Spleen (tissue), 11 donors: ENCODE measurements at regions not wholly inside any gene's neighbourhood (a gene's known extent, or its start where the extent isn't known, plus 50 kb on each side); places are given as distances from the start of the nearest gene placed in this dataset.

Experiments used
- DNase-seq: peaks from one replicate; pipeline ENCODE4 v3.0.0-alpha.2; 2020
- H3K27ac ChIP-seq, 8 donors: fragments of 200-600 bp; sonication (generic) in 7 of 8; 1 replicate in 4 of 8; 2 replicates in 4 of 8; pipeline versions ENCODE4 v1.5.0 to v1.8.0; 2016 to 2021; ENCODE audit warnings: inconsistent platforms in 4 of 8, mild to moderate bottlenecking in 4 of 8, moderate library complexity in 1 of 8
- H3K27me3 ChIP-seq, 7 donors: fragments of 200-600 bp; sonication (generic) in 6 of 7; replicated peaks in 1 of 7; 1 replicate in 4 of 7; 2 replicates in 3 of 7; pipeline versions ENCODE4 v1.5.0 to v1.8.0; 2016 to 2021; ENCODE audit warnings: inconsistent platforms in 3 of 7, mild to moderate bottlenecking in 1 of 7
- H3K36me3 ChIP-seq, 6 donors: fragments of 200-600 bp; sonication (generic) in 5 of 6; 1 replicate in 4 of 6; 2 replicates in 2 of 6; pipeline versions ENCODE4 v1.5.0 to v1.8.0; 2016 to 2021; ENCODE audit warnings: inconsistent platforms in 2 of 6
- H3K4me1 ChIP-seq, 6 donors: fragments of 200-600 bp; sonication (generic) in 5 of 6; 1 replicate in 3 of 6; 2 replicates in 3 of 6; pipeline versions ENCODE4 v1.5.0 to v1.8.0; 2016 to 2021; ENCODE audit warnings: inconsistent platforms in 3 of 6
- H3K4me3 ChIP-seq, 8 donors: fragments of 200-600 bp; sonication (generic) in 7 of 8; 1 replicate in 4 of 8; 2 replicates in 4 of 8; pipeline versions ENCODE4 v1.5.0 to v1.8.0; 2016 to 2021; ENCODE audit warnings: inconsistent platforms in 4 of 8, mild to moderate bottlenecking in 4 of 8, moderate library complexity in 2 of 8
- H3K9me3 ChIP-seq, 8 donors: fragments of 200-600 bp; sonication (generic) in 7 of 8; 1 replicate in 4 of 8; 2 replicates in 4 of 8; pipeline versions ENCODE4 v1.5.0 to v1.8.0; 2016 to 2021; ENCODE audit warnings: inconsistent platforms in 4 of 8
- POLR2A ChIP-seq, 3 donors: fragments of 450-650 bp; IDR thresholded peaks; one replicate each; pipeline ENCODE4 v1.5.1; 2017; ENCODE audit warnings: antibody characterized with exemption in 3 of 3, mild to moderate bottlenecking in 1 of 3
- POLR2AphosphoS5 ChIP-seq, 3 donors: sonication (generic); formaldehyde crosslinking; IDR thresholded peaks; one replicate each; pipeline ENCODE4 v1.5.1; 2017; ENCODE audit warnings: antibody characterized with exemption in 3 of 3
- WGBS, 5 donors: extraction: QIAGEN DNeasy Blood & Tissue Kit in 3 of 5; methylation state at CpG; one replicate each; pipeline versions ENCODE4 v1.1.5 to v1.1.7; 2013 to 2018; 5-methylcytosine and 5-hydroxymethylcytosine counted together
- intact Hi-C: fragments of 100-400 bp; cut with DNase I; formaldehyde crosslinking; loops from one replicate; pipeline ENCODE4 v1.15.0; 2023; ENCODE audit warnings: low total_unique reads
- TF ChIP-seq, protein P1 (sequence below), 11 experiments: fragments of 200-600 bp in 7 of 11; fragments of 450-650 bp in 4 of 11; sonication (generic) in 4 of 11; IDR thresholded peaks in 8 of 11; conservative IDR thresholded peaks in 3 of 11; 1 replicate in 7 of 11; 2 replicates in 4 of 11; pipeline versions ENCODE4 v1.4.0 to v1.8.0; 2016 to 2021; ENCODE audit warnings: antibody characterized with exemption in 11 of 11, inconsistent platforms in 4 of 11, mild to moderate bottlenecking in 1 of 11
- donor health status: healthy with polysubstance abuse.
- donor health status: DM: no; HTN: no; CAD: no; lungs with moderate emphysema.
- donor health status: DM: no; HTN: no; CAD: no.
- donor health status: Bipolar disorder and iron deficiency.
- donor health status: healthy.
- donor health status: DM: no; HTN: no; CAD: no.
- donor health status: DM: yes; HTN: yes; CAD: no.

DNA sequence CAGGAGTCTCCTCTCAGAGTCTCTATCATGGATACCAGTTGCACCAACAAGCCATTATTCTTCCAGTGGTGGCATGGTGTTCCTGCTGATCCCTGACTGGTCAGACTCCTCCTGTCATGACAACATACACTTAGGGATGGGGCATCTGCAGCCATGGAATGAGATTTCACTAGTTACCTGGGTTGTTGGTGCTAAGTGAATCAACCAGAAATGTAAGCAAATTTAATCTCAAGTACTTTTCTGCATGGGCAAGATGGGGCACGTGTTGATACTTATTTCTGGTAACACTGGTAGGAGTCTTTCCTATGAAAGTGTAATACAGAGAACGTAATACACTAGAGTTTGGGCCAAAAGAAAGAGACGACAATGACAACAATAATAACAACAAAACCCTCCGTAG is 211.5 kb upstream of the FOXN3 start:
- DNase-seq = no peak
- no peak for TF ChIP-seq POLR2AphosphoS5 (IDR thresholded peaks at IDR 0.05)
- TF ChIP-seq, protein P1, sequence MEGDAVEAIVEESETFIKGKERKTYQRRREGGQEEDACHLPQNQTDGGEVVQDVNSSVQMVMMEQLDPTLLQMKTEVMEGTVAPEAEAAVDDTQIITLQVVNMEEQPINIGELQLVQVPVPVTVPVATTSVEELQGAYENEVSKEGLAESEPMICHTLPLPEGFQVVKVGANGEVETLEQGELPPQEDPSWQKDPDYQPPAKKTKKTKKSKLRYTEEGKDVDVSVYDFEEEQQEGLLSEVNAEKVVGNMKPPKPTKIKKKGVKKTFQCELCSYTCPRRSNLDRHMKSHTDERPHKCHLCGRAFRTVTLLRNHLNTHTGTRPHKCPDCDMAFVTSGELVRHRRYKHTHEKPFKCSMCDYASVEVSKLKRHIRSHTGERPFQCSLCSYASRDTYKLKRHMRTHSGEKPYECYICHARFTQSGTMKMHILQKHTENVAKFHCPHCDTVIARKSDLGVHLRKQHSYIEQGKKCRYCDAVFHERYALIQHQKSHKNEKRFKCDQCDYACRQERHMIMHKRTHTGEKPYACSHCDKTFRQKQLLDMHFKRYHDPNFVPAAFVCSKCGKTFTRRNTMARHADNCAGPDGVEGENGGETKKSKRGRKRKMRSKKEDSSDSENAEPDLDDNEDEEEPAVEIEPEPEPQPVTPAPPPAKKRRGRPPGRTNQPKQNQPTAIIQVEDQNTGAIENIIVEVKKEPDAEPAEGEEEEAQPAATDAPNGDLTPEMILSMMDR (IDR thresholded peaks at IDR 0.05 in 8 of 11, conservative IDR thresholded peaks at IDR 0.05 in 3 of 11) = no peak
- TF ChIP-seq POLR2A (IDR thresholded peaks at IDR 0.05) = no peak
- H3K27ac ChIP-seq = no peak overlapping the region
- peaks cover 0 to 17% (median 2%) of the 10 kb centered on the region in 8 donors for H3K9me3 ChIP-seq
- H3K36me3 ChIP-seq = no peaks in the 10 kb centered on the region
- no peak overlapping the region for H3K4me3 ChIP-seq
- H3K27me3 ChIP-seq = no peaks in the 10 kb centered on the region
- H3K4me1 ChIP-seq = peaks cover 0 to 26% (median 8%) of the 10 kb centered on the region in 6 donors
- intact Hi-C loops = loop anchor here (10.0 kb wide), 1 partner anchor 204 kb away; no protein-coding TSS in a partner anchor
- 83 to 94% (median 90%) methylated on average over 4 of the region's 4 CpGs for WGBS, 5 donors

DNA sequence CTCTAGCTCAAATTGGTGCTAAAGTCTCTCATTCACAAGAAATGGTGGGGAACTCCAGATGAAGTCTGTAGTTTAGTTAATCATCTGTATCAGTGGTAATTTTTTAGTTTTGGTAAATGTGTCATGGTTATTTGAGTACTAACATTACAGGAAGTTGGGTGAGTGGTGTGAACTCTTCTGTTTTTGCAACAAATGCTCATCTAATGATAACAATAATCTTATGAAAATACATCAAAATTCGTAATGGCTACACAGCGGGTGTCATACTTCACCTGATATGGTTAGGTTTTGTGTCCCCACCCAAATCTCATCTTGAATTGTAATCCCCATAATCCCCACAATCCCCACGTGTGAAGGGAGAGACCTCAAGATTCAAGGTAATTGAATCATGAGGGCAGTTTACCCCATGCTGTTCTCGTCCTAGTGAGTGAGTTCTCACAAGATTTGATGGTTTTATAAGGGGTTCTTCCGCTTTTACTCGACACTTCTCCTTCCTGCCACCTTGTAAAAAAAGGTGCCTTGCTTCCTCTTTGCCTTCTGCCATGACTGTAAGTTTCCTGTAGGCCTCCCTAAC is 209.3 kb upstream of the FOXN3 start:
- 48 to 63% (median 53%) methylated on average over 6 of the region's 6 CpGs for WGBS, 5 donors
- H3K4me1 ChIP-seq = peaks cover 0 to 32% (median 8%) of the 10 kb centered on the region in 6 donors
- intact Hi-C loops = loop anchor here (10.0 kb wide), 1 partner anchor 202 kb away; no protein-coding TSS in a partner anchor
- no peak for DNase-seq
- H3K36me3 ChIP-seq = no peaks in the 10 kb centered on the region
- H3K4me3 ChIP-seq = no peak overlapping the region
- TF ChIP-seq, protein P1 (IDR thresholded peaks at IDR 0.05 in 8 of 11, conservative IDR thresholded peaks at IDR 0.05 in 3 of 11) = peak in 1 of 11 experiments; percentile 38
- TF ChIP-seq POLR2AphosphoS5 (IDR thresholded peaks at IDR 0.05) = peak in 1 of 3 donors; percentile 7
- TF ChIP-seq POLR2A (IDR thresholded peaks at IDR 0.05) = no peak
- peaks cover 0 to 17% (median 2%) of the 10 kb centered on the region in 8 donors for H3K9me3 ChIP-seq
- H3K27ac ChIP-seq = peak overlapping the region in 6 of 8 donors; percentile 6 to 75 (median 53)
- no peaks in the 10 kb centered on the region for H3K27me3 ChIP-seq

GRCh38 chr14:89625731-89626232 is 208.7 kb upstream of the FOXN3 start:
- no peaks in the 10 kb centered on the region for H3K27me3 ChIP-seq
- H3K27ac ChIP-seq = peak overlapping the region in 5 of 8 donors; percentile 45 to 75 (median 60)
- intact Hi-C loops = loop anchor here (10.0 kb wide), 1 partner anchor 201 kb away; no protein-coding TSS in a partner anchor
- DNase-seq = no peak
- WGBS, 5 donors = 81 to 95% (median 85%) methylated on average over 5 to 9 of the region's 9 CpGs
- H3K36me3 ChIP-seq = no peaks in the 10 kb centered on the region
- peaks cover 0 to 17% (median 2%) of the 10 kb centered on the region in 8 donors for H3K9me3 ChIP-seq
- H3K4me1 ChIP-seq = peaks cover 0 to 37% (median 13%) of the 10 kb centered on the region in 6 donors
- no peak overlapping the region for H3K4me3 ChIP-seq
- TF ChIP-seq, protein P1 (IDR thresholded peaks at IDR 0.05 in 8 of 11, conservative IDR thresholded peaks at IDR 0.05 in 3 of 11) = no peak
- no peak for TF ChIP-seq POLR2AphosphoS5 (IDR thresholded peaks at IDR 0.05)

GRCh38 chr14:89625244-89625713 is 208.2 kb upstream of the FOXN3 start:
- TF ChIP-seq POLR2AphosphoS5 (IDR thresholded peaks at IDR 0.05) (no peak), POLR2A (IDR thresholded peaks at IDR 0.05) (no peak)
- TF ChIP-seq, protein P1 (IDR thresholded peaks at IDR 0.05 in 8 of 11, conservative IDR thresholded peaks at IDR 0.05 in 3 of 11) = no peak
- intact Hi-C loops = loop anchor here (10.0 kb wide), 1 partner anchor 200 kb away; no protein-coding TSS in a partner anchor
- H3K27me3 ChIP-seq = no peaks in the 10 kb centered on the region
- H3K36me3 ChIP-seq = no peaks in the 10 kb centered on the region
- WGBS, 5 donors = 73 to 86% (median 80%) methylated on average over 18 to 20 of the region's 20 CpGs
- H3K4me3 ChIP-seq = no peak overlapping the region
- no peak for DNase-seq
- H3K4me1 ChIP-seq = peaks cover 0 to 42% (median 18%) of the 10 kb centered on the region in 6 donors
- H3K27ac ChIP-seq = peak overlapping the region in 3 of 8 donors; percentile 45 to 75 (median 72)
- H3K9me3 ChIP-seq = peaks cover 0 to 17% (median 2%) of the 10 kb centered on the region in 8 donors
